ES-I3 (cell line): ENCODE measurements at regions not wholly inside any gene's neighbourhood (a gene's known extent, or its start where the extent isn't known, plus 50 kb on each side); places are given as distances from the start of the nearest gene placed in this dataset.

Experiments
- H3K36me3 ChIP-seq: 2 replicates; pipeline ENCODE4 v1.6.1; 2013; ENCODE audit warnings: mild to moderate bottlenecking, low read length, control low read depth, moderate library complexity; ENCODE audit not compliant: insufficient read depth
- H3K4me1 ChIP-seq: 2 replicates; pipeline ENCODE4 v1.6.1; 2013; ENCODE audit warnings: mild to moderate bottlenecking, control low read depth, low read length; ENCODE audit not compliant: insufficient read depth
- H3K9ac ChIP-seq: 2 replicates; pipeline ENCODE4 v1.6.1; 2013; ENCODE audit warnings: low read depth, mild to moderate bottlenecking, low read length, moderate library complexity
- H3K9me3 ChIP-seq: 2 replicates; pipeline ENCODE4 v1.6.1; 2013; ENCODE audit warnings: mild to moderate bottlenecking, low read length, moderate library complexity; ENCODE audit not compliant: control insufficient read depth, insufficient read depth

DNA sequence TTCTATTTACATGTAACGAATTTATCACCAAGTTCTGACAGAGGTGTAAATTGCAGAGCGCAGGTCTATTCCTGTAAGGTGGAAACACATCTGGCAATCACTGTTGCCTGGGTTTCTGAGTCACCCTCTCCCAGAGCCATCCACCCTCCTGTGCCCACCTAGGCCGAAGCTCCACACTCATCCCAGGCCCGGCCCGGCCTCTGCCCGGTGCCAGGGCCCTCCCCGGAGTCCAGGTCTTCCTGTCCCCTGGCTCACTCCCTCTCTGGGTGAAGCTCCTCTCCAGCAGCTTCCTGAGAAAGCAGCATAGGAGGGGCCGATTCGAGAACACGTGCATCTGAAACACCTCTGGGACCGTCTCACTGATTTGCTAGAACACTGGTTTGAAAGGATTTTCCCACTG, 308.2 kb downstream of the SHANK2 start:
- Histone ChIP-seq H3K9me3 (peaks cover 8% of the 10 kb centered on the region), H3K4me1 (no peaks in the 10 kb centered on the region), H3K9ac (no peak overlapping the region), H3K36me3 (no peaks in the 10 kb centered on the region)

DNA sequence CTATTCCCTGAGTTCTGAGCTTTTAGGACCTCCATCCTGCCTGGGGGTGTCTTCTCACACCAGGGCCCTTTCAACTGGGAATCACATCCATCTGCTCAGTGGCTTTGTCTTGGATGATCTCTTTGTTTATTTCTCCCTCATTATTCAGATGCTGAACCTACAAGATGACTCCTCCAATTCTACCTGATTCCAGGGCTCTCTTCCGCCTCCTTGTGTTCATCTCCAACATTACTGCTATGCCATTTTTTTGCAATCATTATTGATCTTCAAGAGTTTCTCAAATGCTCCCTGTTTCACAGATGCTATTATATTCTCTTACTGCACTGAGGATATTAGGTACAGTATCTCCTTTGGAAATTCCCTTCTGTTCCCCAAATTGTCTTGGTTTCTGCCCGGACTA, 307.7 kb downstream of the SHANK2 start:
- H3K9ac ChIP-seq: no peak overlapping the region
- H3K4me1 ChIP-seq: no peaks in the 10 kb centered on the region
- no peaks in the 10 kb centered on the region for H3K36me3 ChIP-seq
- peaks cover 8% of the 10 kb centered on the region for H3K9me3 ChIP-seq

DNA sequence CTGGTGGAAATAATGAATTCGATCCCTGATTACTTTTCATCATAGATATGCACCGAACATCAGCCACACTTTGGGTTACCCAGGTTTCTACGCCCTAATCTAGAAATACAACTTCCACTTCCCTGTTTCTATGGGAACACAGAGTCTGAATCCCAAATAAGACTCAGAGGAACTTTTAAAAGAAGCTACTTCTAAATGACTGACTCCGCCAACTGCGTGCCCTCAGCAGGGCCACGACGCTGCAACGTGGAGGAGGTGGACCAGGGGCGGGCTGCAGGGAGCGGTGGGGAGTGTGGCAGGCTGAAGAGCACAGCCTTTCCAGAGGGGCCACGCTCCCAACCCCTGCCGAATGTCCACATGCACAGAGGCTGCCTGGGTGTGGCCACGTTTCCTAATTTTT, 304.0 kb downstream of the SHANK2 start:
- Histone ChIP-seq H3K4me1 (no peaks in the 10 kb centered on the region), H3K36me3 (no peaks in the 10 kb centered on the region), H3K9me3 (no peaks in the 10 kb centered on the region), H3K9ac (no peak overlapping the region)

DNA sequence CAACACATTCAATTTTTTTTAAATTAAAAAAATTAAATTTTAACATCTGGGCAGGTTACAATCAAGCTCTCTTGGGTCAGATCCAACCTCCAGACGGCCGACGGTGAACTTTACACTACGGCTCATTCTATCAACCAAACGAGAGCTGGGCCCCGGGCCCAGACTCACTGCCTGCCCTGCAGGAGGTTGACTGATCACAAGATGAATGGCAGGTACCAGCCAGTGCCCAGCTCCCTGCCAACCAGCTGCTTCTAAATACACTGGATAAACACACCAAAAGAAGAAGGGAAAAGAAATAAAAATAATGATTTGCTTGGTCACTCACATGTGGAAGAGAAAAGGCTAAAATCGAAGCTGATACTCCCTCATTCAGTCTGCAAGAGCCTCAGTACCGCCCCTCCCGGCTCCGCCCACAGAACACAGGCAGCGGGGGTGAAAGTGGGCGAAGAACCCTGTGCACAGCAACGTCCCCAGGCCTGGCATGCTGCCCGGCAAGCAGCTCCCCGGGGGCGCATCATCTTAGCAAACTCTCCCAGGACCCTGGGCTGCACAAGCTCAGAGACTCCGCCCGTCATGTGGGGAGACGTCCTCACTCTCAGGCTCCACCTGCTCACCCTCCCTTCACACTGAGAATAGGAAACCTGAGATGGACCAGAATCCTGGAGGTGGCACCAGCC, 303.4 kb downstream of the SHANK2 start:
- Histone ChIP-seq H3K4me1 (no peaks in the 10 kb centered on the region), H3K36me3 (no peaks in the 10 kb centered on the region), H3K9me3 (no peaks in the 10 kb centered on the region), H3K9ac (no peak overlapping the region)

DNA sequence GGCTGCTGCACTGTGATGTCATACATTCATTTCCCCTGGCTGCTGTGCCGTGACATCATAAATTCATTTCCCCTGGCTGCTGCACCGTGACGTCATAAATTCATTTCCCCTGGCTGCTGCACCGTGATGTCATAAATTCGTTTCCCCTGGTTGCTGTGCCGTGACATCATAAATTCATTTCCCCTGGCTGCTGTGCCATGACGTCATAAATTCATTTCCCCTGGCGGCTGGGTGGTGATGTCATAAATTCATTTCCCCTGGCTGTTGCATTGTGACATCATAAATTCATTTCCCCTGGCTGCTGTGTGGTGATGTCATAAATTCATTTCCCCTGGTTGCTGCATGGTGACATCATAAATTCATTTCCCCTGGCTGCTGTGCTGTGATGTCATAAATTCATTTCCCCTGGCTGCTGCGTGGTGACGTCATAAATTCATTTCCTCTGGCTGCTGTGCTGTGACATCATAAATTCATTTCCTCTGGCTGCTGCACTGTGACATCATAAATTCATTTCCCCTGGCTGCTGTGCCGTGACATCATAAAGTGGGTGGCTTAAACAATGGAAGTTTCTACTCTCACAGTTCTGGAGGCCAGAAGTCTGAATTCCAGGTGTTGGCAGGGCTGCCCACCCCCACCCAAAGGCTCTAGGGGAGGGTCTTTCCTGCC, 301.1 kb downstream of the SHANK2 start:
- H3K4me1 ChIP-seq: no peaks in the 10 kb centered on the region
- no peaks in the 10 kb centered on the region for H3K36me3 ChIP-seq
- H3K9me3 ChIP-seq: no peaks in the 10 kb centered on the region
- H3K9ac ChIP-seq: no peak overlapping the region

DNA sequence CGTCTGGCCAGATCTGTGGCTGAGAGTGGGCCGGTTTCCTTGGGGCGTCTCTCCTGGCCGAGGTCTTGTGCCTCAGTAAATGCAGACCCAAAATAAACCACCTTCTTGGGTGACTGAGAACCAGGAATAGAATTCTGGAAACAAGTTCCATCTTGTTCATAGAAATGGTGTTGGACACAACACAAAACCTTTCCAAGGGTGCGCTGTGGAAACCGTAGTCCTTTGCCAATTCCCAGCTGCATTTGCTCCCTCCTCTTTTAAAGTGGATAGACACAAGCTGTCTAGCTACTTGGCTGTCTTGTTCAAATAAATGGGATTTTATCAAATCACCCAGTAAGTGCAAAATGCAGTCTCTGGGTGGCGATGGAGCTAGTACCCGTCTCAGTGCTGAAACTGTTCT, 300.2 kb downstream of the SHANK2 start:
- Histone ChIP-seq H3K4me1 (no peaks in the 10 kb centered on the region), H3K36me3 (no peaks in the 10 kb centered on the region), H3K9ac (no peak overlapping the region), H3K9me3 (no peaks in the 10 kb centered on the region)

DNA sequence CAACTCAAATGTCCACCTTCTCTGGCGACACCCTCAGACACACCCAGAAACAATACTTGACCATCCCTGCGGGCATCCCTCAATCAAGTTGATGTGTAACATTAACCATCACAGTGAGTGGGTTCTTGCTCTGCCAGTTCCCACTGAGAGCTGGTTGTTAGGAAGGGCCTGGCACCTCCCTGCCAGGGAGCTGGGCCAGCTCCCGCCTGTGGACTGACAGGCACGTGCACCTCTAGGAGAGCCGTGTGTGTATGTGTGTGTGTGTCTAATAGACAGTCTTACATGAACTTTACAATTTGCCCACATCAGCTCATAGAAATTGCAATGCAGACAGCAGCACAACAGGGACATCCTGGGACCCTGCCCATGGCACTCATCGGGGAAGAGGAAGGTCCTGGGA, 298.7 kb downstream of the SHANK2 start:
- H3K4me1 ChIP-seq: no peaks in the 10 kb centered on the region
- no peaks in the 10 kb centered on the region for H3K9me3 ChIP-seq
- no peak overlapping the region for H3K9ac ChIP-seq
- H3K36me3 ChIP-seq: no peaks in the 10 kb centered on the region

DNA sequence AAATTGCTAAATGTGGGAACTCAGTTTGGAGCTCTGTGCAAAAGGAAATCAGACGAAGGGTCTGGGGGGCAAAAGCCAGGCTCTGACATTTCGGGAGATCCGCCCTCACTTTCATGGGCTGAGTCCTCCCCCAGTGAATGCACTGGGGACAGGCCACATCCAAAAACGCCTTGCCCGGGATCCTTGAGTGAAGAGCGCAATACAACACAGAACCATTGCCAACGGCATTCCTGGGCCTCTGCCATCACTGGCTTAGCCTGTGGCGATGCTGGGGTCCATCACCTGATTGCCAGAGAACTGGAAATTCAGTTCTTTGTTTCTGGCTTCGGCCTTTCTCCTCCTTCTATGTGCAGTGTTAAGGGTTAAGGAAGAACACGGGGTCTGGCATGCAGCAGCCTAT, 297.9 kb downstream of the SHANK2 start:
- no peaks in the 10 kb centered on the region for H3K4me1 ChIP-seq
- H3K36me3 ChIP-seq: no peaks in the 10 kb centered on the region
- H3K9ac ChIP-seq: no peak overlapping the region
- no peaks in the 10 kb centered on the region for H3K9me3 ChIP-seq
